LNCaP clone FGC (cell line): ENCODE measurements at regions not wholly inside any gene's neighbourhood (a gene's known extent, or its start where the extent isn't known, plus 50 kb on each side); places are given as distances from the start of the nearest gene placed in this dataset.

Source experiments
- DNase-seq: peaks from one replicate; pipeline ENCODE4 v3.0.0-alpha.2; 2011; ENCODE audit warnings: low read depth
- H3K4me3 ChIP-seq: 2 replicates; pipeline ENCODE4 v1.5.1; 2011; ENCODE audit warnings: mild to moderate bottlenecking, low read depth, low read length, control low read depth
- CTCF ChIP-seq: IDR thresholded peaks from 2 replicates; pipeline ENCODE4 v1.5.1; 2012; ENCODE audit warnings: mild to moderate bottlenecking; ENCODE audit not compliant: control insufficient read depth, insufficient read depth; ENCODE audit errors: extremely low read depth

- no peak overlapping the region for H3K4me3 ChIP-seq
- no peak for TF ChIP-seq CTCF
- no peak for DNase-seq
These were observed 88.7 kb upstream of the IRF2BP2 start for GRCh38 chr1:234698686-234699085.

GRCh38 chr1:234697741-234698140, 87.8 kb upstream of the IRF2BP2 start:
- no peak for TF ChIP-seq CTCF
- no peak for DNase-seq
- H3K4me3 ChIP-seq, result no peak overlapping the region

GRCh38 chr1:234697015-234697414, 87.0 kb upstream of the IRF2BP2 start:
- TF ChIP-seq CTCF, result no peak
- no peak overlapping the region for H3K4me3 ChIP-seq
- DNase-seq, result no peak

GRCh38 chr1:234696148-234696576, 86.2 kb upstream of the IRF2BP2 start:
- H3K4me3 ChIP-seq, result no peak overlapping the region
- DNase-seq, result no peak
- no peak for TF ChIP-seq CTCF

GRCh38 chr1:234694661-234695060, 84.7 kb upstream of the IRF2BP2 start:
- no peak for DNase-seq
- TF ChIP-seq CTCF, result no peak

GRCh38 chr1:234692966-234693580, 83.1 kb upstream of the IRF2BP2 start:
- no peak for DNase-seq

More at GRCh38 chr1:234694661-234695060, 84.7 kb upstream of the IRF2BP2 start:
- H3K4me3 ChIP-seq, result no peak overlapping the region

More at GRCh38 chr1:234692966-234693580, 83.1 kb upstream of the IRF2BP2 start:
- TF ChIP-seq CTCF, result no peak
- no peak overlapping the region for H3K4me3 ChIP-seq
